ENCODE measurements at regions not wholly inside any gene's neighbourhood (a gene's known extent, or its start where the extent isn't known, plus 50 kb on each side); places are given as distances from the start of the nearest gene placed in this dataset.
A peak's percentile ranks its signal among the peaks of the same experiment; 100 is the strongest.

GRCh38 chr11:27896096-27896495 lies 195.8 kb upstream of the BDNF start:
- TF ChIP-seq POLR2A (IDR thresholded peaks at IDR 0.05; ENCODE audit: extremely low read depth, insufficient read length) (no peak), MYC (IDR thresholded peaks at IDR 0.05; ENCODE audit: low read depth, low read length) (no peak), CTCF (IDR thresholded peaks at IDR 0.05; ENCODE audit: low read depth, low read length) (no peak)
- TF ChIP-seq, protein P1, sequence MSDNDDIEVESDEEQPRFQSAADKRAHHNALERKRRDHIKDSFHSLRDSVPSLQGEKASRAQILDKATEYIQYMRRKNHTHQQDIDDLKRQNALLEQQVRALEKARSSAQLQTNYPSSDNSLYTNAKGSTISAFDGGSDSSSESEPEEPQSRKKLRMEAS (IDR thresholded peaks at IDR 0.05; ENCODE audit: low read depth, low read length): no peak
- no peak overlapping the region for H3K4me3 ChIP-seq (ENCODE audit: low read depth, low read length)
- no peak for DNase-seq (ENCODE audit: low read depth)

- H3K4me3 ChIP-seq (ENCODE audit: low read depth, low read length): no peak overlapping the region
- DNase-seq (ENCODE audit: low read depth): peak; percentile 71
- TF ChIP-seq CTCF (IDR thresholded peaks at IDR 0.05; ENCODE audit: low read depth, low read length) (no peak), POLR2A (IDR thresholded peaks at IDR 0.05; ENCODE audit: extremely low read depth, insufficient read length) (no peak), MYC (IDR thresholded peaks at IDR 0.05; ENCODE audit: low read depth, low read length) (no peak)
- TF ChIP-seq, protein P1 (IDR thresholded peaks at IDR 0.05; ENCODE audit: low read depth, low read length): no peak
These were observed 194.3 kb upstream of the BDNF start for GRCh38 chr11:27894552-27894951.

GRCh38 chr11:27886857-27887256 lies 186.6 kb upstream of the BDNF start:
- TF ChIP-seq POLR2A (IDR thresholded peaks at IDR 0.05; ENCODE audit: extremely low read depth, insufficient read length) (no peak), MYC (IDR thresholded peaks at IDR 0.05; ENCODE audit: low read depth, low read length) (no peak), CTCF (IDR thresholded peaks at IDR 0.05; ENCODE audit: low read depth, low read length) (no peak)
- TF ChIP-seq, protein P1 (IDR thresholded peaks at IDR 0.05; ENCODE audit: low read depth, low read length): no peak
- DNase-seq (ENCODE audit: low read depth): no peak
- H3K4me3 ChIP-seq (ENCODE audit: low read depth, low read length): no peak overlapping the region

DNA sequence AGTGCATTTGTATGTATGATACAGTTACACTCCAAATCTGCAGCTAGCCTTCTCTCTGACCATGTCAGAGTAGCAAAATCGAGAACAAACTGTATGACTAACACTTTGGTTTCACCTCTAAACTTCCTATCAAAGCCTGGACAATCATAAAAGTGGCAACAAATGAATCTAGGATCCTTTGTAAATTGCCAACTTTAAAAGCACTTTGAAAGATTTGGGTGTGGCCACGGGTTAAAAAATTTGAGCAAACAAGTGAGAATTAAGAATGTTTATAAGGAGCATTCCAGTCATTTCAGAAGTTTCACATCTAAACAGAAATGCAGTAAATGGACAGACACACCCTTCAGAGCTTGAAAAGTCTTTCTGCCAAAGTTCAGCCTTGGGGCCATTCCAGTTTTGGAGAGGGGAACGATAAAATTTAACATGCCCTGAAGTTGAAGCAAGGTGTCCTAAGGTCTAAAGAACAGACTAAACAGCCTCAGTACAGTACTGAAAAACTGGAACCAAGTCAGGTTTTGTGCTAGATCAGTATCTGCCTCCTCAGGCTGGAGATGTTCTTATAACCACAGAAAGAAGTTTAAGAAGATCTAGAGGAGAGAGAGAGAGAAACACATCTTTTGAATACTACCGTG lies 181.9 kb upstream of the BDNF start:
- no peak overlapping the region for H3K4me3 ChIP-seq (ENCODE audit: low read depth, low read length)
- TF ChIP-seq CTCF (IDR thresholded peaks at IDR 0.05; ENCODE audit: low read depth, low read length) (no peak), POLR2A (IDR thresholded peaks at IDR 0.05; ENCODE audit: extremely low read depth, insufficient read length) (no peak), MYC (IDR thresholded peaks at IDR 0.05; ENCODE audit: low read depth, low read length) (no peak)
- TF ChIP-seq, protein P1 (IDR thresholded peaks at IDR 0.05; ENCODE audit: low read depth, low read length): no peak
- DNase-seq (ENCODE audit: low read depth): no peak

DNA sequence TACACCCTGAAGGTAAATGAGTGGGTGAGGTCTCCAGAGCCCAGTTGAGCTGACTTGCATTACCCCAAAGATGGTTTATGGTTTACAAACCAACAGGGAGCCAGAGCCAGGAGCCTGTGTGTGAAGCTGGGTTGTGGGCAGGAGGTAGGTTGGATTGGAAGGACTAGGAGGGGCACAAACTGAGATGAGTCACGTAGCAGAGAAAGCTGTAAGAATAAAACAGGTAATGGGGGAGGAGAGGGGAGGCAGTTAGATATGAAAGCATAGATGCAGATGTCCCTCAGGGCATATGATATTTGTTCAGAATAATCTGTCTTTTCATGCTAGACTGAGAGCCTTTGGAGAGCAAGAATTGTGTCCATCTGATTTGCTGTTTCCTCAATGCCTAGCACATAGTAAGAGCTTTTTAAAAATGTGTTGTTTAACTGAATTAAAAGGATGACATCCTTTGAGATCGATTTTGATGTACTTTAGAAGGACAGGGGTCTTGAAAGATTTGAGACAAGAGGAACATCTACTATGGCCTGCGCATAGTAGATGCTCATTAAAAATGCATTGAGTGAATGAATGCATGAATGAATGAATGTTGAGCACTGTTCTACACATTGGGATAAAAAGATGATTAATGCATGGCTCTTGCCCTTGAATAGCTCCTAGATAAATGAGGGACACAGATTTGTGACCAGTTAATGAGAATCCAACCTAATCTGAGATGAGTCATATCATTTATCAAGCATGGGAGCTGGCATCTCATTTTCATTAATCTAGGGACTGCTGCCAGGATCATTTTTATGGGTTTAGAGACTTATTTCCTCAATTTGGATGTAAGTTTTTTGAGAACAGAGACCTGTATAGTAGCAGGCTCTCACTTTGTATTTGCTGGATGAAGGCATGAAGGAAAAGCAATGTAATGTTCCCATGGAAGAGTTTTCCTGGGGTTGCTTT lies 175.8 kb upstream of the BDNF start:
- TF ChIP-seq, protein P1 (IDR thresholded peaks at IDR 0.05; ENCODE audit: low read depth, low read length): no peak
- TF ChIP-seq MYC (IDR thresholded peaks at IDR 0.05; ENCODE audit: low read depth, low read length): no peak
- TF ChIP-seq POLR2A (IDR thresholded peaks at IDR 0.05; ENCODE audit: extremely low read depth, insufficient read length): no peak

More for the DNA sequence above, 175.8 kb upstream of the BDNF start:
- DNase-seq (ENCODE audit: low read depth): no peak
- no peak overlapping the region for H3K4me3 ChIP-seq (ENCODE audit: low read depth, low read length)

All from NB4 (cell line).